ENCODE measurements at regions not wholly inside any gene's neighbourhood (a gene's known extent, or its start where the extent isn't known, plus 50 kb on each side); places are given as distances from the start of the nearest gene placed in this dataset.

GRCh38 chr5:25190521-25191000 lies 545.8 kb upstream of the CDH10 start:
- TF ChIP-seq CTCF (IDR thresholded peaks at IDR 0.05; ENCODE audit: low read depth, low read length) (no peak), MAX (IDR thresholded peaks at IDR 0.05; ENCODE audit: low read depth, low read length) (no peak)

All from NB4 (cell line).